Tibial nerve (tissue), 3 donors: ENCODE measurements at regions not wholly inside any gene's neighbourhood (a gene's known extent, or its start where the extent isn't known, plus 50 kb on each side); places are given as distances from the start of the nearest gene placed in this dataset.

ENCODE experiments used
- CTCF ChIP-seq, 5 experiments: fragments of 200-600 bp in 3 of 5; fragments of 450-650 bp in 2 of 5; sonication (generic) in 3 of 5; IDR thresholded peaks; one replicate each; pipeline ENCODE4 v1.5.1; 2016 to 2019; ENCODE audit warnings: antibody characterized with exemption in 5 of 5, mild to moderate bottlenecking in 3 of 5, moderate library complexity in 2 of 5
- POLR2A ChIP-seq, 2 donors: fragments of 450-650 bp; IDR thresholded peaks; one replicate each; pipeline ENCODE4 v1.6.1; 2017; ENCODE audit warnings: antibody characterized with exemption in 2 of 2, mild to moderate bottlenecking in 2 of 2, moderate library complexity in 2 of 2

- TF ChIP-seq CTCF (IDR thresholded peaks at IDR 0.05) (no peak), POLR2A (IDR thresholded peaks at IDR 0.05) (no peak)
Measured at GRCh38 chr2:106269591-106270291, 75.6 kb upstream of the UXS1 start.
